SK-N-SH (cell line): ENCODE measurements at regions not wholly inside any gene's neighbourhood (a gene's known extent, or its start where the extent isn't known, plus 50 kb on each side); places are given as distances from the start of the nearest gene placed in this dataset.

Experiments
- CTCF ChIP-seq: fragments of 200-600 bp; sonication (generic); IDR thresholded peaks from 2 replicates; pipeline ENCODE4 v1.6.1; 2017; ENCODE audit warnings: antibody characterized with exemption, mild to moderate bottlenecking, moderate library complexity
- EP300 ChIP-seq, 2 experiments: IDR thresholded peaks; 2 replicates each; pipeline versions ENCODE4 v1.4.0 to v1.6.1; 2012; ENCODE audit warnings: borderline replicate concordance in 1 of 2, low read depth in 1 of 2, low read length in 1 of 2
- FOXJ3 ChIP-seq: sonication (generic); formaldehyde crosslinking; IDR thresholded peaks from 2 replicates; pipeline ENCODE4 v1.5.1; 2020; ENCODE audit warnings: mild to moderate bottlenecking, missing genetic modification reagents
- MXI1 ChIP-seq: IDR thresholded peaks from 2 replicates; pipeline ENCODE4 v1.6.1; 2012; ENCODE audit warnings: mild to moderate bottlenecking, low read depth, low read length, improper control_type of control experiment
- NRF1 ChIP-seq: IDR thresholded peaks from 2 replicates; pipeline ENCODE4 v1.6.1; 2012; ENCODE audit warnings: low read depth, mild to moderate bottlenecking, low read length
- POLR2AphosphoS5 ChIP-seq: IDR thresholded peaks from 2 replicates; pipeline ENCODE4 v1.6.1; 2012; ENCODE audit warnings: low read depth, low read length
- RAD21 ChIP-seq: IDR thresholded peaks from 2 replicates; pipeline ENCODE4 v1.6.1; 2012; ENCODE audit warnings: mild to moderate bottlenecking, low read length
- RCOR1 ChIP-seq: fragments of 150-350 bp; IDR thresholded peaks from 2 replicates; pipeline ENCODE4 v1.6.1; 2017; ENCODE audit warnings: antibody characterized with exemption, low read length
- RFX5 ChIP-seq: IDR thresholded peaks from 2 replicates; pipeline ENCODE4 v1.6.1; 2012; ENCODE audit warnings: mild to moderate bottlenecking, improper control_type of control experiment, low read length
- YY1 ChIP-seq: IDR thresholded peaks from 2 replicates; pipeline ENCODE4 v1.4.0; 2012; ENCODE audit warnings: low read depth, mild to moderate bottlenecking
- TF ChIP-seq, protein P1 (sequence below): fragments of 150-350 bp; IDR thresholded peaks from 2 replicates; pipeline ENCODE4 v1.6.1; 2017; ENCODE audit warnings: antibody characterized with exemption, low read length, low read depth, borderline replicate concordance
- TF ChIP-seq, protein P2 (sequence below): IDR thresholded peaks from 2 replicates; pipeline ENCODE4; 2012
- TF ChIP-seq, protein P3 (sequence below): IDR thresholded peaks from 2 replicates; pipeline ENCODE4 v1.6.1; 2012; ENCODE audit warnings: mild to moderate bottlenecking, low read depth, low read length, moderate library complexity

DNA sequence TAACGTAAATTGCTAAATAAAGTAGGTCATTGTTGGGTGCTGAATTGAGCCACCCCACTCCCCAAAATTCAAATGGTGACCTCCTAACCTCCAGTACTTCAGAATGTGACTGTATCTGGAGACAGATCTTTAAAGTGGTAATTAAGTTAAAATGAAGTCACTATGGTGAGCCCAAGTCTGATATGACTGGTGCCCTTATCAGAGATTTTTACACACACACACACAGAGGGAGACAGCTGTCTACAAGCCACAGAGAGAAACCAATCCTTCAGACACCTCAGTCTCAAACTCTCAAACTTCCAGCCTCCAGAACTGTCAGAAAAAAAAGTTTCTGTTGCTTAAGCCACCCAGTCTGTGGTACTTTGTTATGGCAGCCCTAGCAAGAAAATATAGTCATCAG is 879.2 kb upstream of the INTU start:
- TF ChIP-seq CTCF (no peak), RCOR1 (no peak), YY1 (no peak), NRF1 (no peak), POLR2AphosphoS5 (no peak), FOXJ3 (CRISPR knock-in tag) (no peak), RFX5 (no peak), MXI1 (no peak), EP300 (IDR thresholded peaks at IDR 0.05; ENCODE audit: borderline replicate concordance in 1 of 2, low read depth in 1 of 2, low read length in 1 of 2) (no peak), RAD21 (no peak)
- TF ChIP-seq, protein P1, sequence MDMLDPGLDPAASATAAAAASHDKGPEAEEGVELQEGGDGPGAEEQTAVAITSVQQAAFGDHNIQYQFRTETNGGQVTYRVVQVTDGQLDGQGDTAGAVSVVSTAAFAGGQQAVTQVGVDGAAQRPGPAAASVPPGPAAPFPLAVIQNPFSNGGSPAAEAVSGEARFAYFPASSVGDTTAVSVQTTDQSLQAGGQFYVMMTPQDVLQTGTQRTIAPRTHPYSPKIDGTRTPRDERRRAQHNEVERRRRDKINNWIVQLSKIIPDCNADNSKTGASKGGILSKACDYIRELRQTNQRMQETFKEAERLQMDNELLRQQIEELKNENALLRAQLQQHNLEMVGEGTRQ, result no peak
- TF ChIP-seq, protein P2, sequence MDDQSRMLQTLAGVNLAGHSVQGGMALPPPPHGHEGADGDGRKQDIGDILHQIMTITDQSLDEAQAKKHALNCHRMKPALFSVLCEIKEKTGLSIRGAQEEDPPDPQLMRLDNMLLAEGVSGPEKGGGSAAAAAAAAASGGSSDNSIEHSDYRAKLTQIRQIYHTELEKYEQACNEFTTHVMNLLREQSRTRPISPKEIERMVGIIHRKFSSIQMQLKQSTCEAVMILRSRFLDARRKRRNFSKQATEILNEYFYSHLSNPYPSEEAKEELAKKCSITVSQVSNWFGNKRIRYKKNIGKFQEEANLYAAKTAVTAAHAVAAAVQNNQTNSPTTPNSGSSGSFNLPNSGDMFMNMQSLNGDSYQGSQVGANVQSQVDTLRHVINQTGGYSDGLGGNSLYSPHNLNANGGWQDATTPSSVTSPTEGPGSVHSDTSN, result no peak
- TF ChIP-seq, protein P3, sequence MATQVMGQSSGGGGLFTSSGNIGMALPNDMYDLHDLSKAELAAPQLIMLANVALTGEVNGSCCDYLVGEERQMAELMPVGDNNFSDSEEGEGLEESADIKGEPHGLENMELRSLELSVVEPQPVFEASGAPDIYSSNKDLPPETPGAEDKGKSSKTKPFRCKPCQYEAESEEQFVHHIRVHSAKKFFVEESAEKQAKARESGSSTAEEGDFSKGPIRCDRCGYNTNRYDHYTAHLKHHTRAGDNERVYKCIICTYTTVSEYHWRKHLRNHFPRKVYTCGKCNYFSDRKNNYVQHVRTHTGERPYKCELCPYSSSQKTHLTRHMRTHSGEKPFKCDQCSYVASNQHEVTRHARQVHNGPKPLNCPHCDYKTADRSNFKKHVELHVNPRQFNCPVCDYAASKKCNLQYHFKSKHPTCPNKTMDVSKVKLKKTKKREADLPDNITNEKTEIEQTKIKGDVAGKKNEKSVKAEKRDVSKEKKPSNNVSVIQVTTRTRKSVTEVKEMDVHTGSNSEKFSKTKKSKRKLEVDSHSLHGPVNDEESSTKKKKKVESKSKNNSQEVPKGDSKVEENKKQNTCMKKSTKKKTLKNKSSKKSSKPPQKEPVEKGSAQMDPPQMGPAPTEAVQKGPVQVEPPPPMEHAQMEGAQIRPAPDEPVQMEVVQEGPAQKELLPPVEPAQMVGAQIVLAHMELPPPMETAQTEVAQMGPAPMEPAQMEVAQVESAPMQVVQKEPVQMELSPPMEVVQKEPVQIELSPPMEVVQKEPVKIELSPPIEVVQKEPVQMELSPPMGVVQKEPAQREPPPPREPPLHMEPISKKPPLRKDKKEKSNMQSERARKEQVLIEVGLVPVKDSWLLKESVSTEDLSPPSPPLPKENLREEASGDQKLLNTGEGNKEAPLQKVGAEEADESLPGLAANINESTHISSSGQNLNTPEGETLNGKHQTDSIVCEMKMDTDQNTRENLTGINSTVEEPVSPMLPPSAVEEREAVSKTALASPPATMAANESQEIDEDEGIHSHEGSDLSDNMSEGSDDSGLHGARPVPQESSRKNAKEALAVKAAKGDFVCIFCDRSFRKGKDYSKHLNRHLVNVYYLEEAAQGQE, result no peak
